HUES6 (cell line): ENCODE measurements at regions not wholly inside any gene's neighbourhood (a gene's known extent, or its start where the extent isn't known, plus 50 kb on each side); places are given as distances from the start of the nearest gene placed in this dataset.
"Not testable (repeated sequence)": the region's sequence is repeated elsewhere in the genome, so short reads cannot be mapped to it uniquely, and the experiment has no call there.

ENCODE experiments used
- H3K27ac ChIP-seq: 2 replicates; pipeline ENCODE4 v1.7.0; 2013; ENCODE audit warnings: low read depth, mild to moderate bottlenecking, low read length, inconsistent platforms
- H3K27me3 ChIP-seq: 2 replicates; pipeline ENCODE4 v1.6.1; 2013; ENCODE audit warnings: low read length; ENCODE audit not compliant: control insufficient read depth, insufficient read depth
- H3K36me3 ChIP-seq: 2 replicates; pipeline ENCODE4 v1.6.1; 2013; ENCODE audit warnings: low read length; ENCODE audit not compliant: control insufficient read depth, insufficient read depth
- H3K4me1 ChIP-seq: 2 replicates; pipeline ENCODE4 v1.6.1; 2013; ENCODE audit warnings: low read length; ENCODE audit not compliant: control insufficient read depth, insufficient read depth
- H3K4me3 ChIP-seq: 2 replicates; pipeline ENCODE4 v1.5.1; 2013; ENCODE audit warnings: low read depth, low read length
- H3K9ac ChIP-seq: one replicate; pipeline ENCODE4 v1.6.1; 2013; ENCODE audit warnings: mild to moderate bottlenecking, low read length
- H3K9me3 ChIP-seq: 2 replicates; pipeline ENCODE4 v1.6.1; 2013; ENCODE audit warnings: low read depth, low read length; ENCODE audit not compliant: control insufficient read depth, insufficient read depth

DNA sequence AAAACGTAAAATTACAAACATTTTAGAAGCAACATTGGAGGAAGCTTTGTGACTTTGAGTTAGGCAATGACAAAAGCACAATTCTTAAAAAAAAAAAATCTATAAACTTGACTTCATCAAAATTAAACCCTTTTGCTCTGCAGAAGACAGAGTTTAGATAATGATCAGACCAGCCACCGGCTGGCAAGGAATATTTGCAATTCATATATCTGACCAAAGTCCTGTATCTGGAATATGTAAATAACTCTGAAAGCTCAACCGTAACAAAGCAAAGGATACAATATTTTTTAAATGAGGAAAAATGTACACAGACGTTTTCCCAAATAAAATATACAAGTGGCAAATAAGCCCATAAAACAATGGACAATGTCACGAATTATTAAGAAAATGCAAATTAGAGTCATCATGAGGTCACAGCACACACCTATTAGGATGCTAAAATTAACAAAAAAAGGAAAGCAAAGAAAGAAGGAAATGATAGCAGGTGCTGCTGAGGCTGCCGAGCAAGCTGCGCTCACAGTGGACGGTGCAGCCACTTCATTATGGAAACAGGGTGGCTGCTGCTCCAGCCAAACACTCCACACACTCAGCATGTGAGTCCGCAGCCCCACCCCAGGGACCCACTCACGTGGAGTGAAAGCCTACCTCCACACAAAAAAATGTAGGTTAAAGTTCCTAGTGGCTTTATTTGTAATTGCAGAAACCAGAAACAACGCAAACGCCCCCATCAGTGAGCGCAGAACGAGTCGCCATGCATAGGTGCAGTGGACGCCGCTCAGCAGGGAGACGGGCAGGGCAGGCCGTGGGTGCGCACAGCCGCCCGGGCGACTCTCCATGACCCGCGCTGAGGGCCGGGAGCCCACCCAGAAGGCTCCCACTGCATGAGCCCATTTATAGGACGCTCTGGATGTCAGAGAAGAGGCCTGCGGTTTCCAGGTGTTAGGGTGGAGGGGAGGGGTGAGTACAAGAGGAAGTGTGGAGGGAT, 375.4 kb downstream of the ADGRD1 start:
- not testable (repeated sequence) for H3K36me3 ChIP-seq, H3K4me3 ChIP-seq, H3K4me1 ChIP-seq, H3K9ac ChIP-seq, H3K27me3 ChIP-seq, H3K27ac ChIP-seq
- H3K9me3 ChIP-seq = peaks cover 14% of the 10 kb centered on the region; the same call in 1 of the 2 replicates

DNA sequence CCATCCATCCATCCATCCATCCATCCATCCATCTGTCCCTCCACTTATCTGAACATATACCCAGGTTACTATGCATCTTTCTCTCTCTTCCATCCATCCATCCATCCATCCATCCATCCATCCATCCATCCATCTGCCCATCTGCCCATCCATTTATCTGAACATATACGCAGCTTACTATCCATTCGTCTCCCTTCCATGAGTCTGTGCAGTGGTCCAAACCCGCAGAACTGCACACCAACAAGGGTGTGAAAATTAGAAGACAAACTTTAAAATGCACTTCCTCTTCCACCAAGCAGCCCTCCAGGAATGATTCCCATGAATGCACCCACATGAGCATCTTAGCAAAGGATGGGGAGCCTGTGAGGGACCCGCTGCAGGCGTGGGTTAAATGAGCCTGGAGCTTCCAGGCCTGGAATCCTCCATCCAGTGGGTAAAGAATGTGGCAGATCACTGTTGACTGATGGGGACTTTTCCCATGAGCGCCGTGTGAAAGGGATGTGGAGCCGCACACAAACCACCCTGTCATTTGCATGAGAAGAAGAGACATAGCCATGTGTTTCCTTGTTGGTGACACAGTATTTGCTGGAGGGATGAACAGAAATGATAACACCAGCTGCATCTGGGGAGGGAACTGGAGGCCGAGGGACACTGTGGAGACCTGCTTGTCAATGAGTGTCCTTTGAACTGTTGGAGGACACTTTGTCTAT, 376.6 kb downstream of the ADGRD1 start:
- Histone ChIP-seq H3K27ac (no peak overlapping the region), H3K9ac (no peak overlapping the region), H3K9me3 (peaks cover 9% of the 10 kb centered on the region; the same call in 1 of the 2 replicates), H3K4me3 (no peak overlapping the region), H3K4me1 (no peaks in the 10 kb centered on the region), H3K27me3 (no peaks in the 10 kb centered on the region), H3K36me3 (no peaks in the 10 kb centered on the region)

DNA sequence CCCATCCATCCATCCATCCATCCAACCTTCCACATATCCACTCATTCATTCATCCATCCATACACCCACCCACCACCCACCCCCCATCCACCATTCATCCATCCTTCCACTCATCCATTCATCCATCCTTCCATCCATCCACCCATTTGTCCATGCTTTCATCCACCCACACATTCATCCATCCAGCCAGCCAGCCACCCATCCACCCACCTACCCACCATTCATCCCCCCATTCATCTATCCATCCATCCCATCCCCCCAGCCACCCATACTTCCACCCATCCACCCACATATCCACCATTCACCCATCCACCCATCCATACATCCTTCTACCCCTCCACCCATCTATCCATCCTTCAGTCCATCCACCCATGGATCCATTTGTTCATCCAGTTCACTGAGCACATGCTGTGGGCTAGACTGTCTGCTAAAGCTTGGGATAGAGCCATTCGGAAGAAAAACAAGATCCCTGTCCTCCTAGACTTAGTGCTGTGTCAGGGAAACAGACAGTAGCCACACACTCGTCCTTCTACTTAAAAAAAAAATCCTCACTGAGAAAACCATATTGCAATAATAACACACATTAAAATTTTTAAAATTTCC, 377.5 kb downstream of the ADGRD1 start:
- Histone ChIP-seq H3K9ac (no peak overlapping the region), H3K4me1 (no peaks in the 10 kb centered on the region), H3K27me3 (no peaks in the 10 kb centered on the region), H3K27ac (no peak overlapping the region), H3K4me3 (no peak overlapping the region), H3K36me3 (no peaks in the 10 kb centered on the region), H3K9me3 (peaks cover 5% of the 10 kb centered on the region; the same call in 1 of the 2 replicates)

DNA sequence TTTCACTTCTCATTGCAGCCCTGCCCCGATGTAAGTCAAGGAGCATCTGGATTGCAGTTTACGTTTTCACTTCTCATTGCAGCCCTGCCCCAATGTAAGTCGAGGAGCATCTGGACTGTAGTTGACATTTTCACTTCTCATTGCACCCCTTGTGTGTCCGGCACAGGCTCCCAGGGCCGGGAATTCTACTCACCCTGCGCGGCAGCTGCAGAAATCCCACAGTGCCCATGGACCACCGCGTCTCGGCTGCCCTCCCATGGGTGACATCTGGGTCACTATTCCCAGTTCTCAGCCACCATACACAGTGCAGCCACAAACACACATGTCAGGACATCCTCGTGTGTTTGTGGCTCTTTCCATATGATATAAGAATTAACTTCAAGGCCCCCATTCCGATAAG, 378.5 kb downstream of the ADGRD1 start:
- Histone ChIP-seq H3K27ac (no peak overlapping the region), H3K9ac (no peak overlapping the region), H3K36me3 (no peaks in the 10 kb centered on the region), H3K4me3 (no peak overlapping the region), H3K9me3 (peaks cover 4% of the 10 kb centered on the region; the same call in 1 of the 2 replicates), H3K27me3 (no peaks in the 10 kb centered on the region), H3K4me1 (no peaks in the 10 kb centered on the region)

DNA sequence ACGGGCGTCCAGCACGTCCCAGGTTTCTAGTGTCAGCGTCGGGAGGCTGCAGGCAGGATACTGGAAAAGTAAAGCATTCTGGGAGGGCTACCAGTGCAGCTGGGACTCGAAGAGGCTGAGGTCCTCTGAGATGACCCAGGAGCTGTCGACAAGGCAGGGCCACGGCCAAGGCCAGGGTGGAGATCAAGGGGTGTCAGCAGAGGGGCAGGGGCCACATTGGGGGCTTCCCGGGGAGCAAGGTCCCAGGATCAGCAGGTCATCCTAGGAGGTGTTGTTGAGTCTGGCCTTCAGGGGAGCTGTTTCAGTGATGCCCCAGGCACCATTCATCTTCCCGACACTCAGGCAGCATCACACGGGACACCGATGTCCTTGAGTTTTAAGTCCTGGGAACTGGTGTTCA, 377.8 kb upstream of the SFSWAP start:
- Histone ChIP-seq H3K36me3 (no peaks in the 10 kb centered on the region), H3K4me3 (no peak overlapping the region), H3K9me3 (peaks cover 6% of the 10 kb centered on the region; the same call in 1 of the 2 replicates), H3K27me3 (no peaks in the 10 kb centered on the region), H3K9ac (no peak overlapping the region), H3K4me1 (no peaks in the 10 kb centered on the region), H3K27ac (no peak overlapping the region)

DNA sequence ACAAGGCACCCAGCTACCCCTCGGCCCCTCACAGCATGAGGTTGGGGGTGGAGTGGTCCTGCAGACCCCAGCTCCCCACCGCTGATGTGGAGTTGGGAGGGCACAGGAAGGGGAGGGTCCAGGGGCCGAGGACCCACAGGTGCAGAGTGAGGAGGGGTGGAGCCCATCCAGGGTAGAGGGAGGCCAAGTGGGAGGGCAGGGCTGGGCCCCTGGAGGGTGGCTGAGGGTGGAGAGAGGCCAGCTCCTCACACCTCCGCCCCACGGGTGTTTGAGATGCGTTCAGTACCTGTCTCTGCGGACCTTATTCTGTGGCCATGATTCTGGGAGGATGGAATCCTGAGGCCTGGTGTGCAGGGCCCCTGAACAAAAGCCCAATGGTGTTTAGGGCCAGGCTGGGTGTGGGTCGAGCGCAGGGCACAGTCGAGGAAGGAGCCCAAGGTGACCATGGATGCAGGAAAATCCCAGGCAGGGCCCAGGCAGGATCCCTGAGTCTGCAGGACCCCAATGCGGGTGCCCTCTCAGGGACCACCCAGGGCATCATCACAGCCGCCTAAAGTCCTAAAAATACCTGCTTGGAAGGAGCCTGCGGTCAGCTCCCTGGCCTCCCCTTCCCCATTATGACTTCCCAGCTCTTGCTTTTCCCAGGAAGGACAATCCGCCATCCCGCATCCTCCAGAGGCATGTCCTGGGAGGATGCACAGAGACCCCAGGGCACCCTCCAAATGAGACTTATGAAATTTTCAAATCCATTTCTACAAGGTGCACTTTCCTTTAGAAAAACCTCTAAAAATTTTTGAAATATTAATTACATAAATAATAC, 377.1 kb upstream of the SFSWAP start:
- Histone ChIP-seq H3K9ac (no peak overlapping the region), H3K27ac (no peak overlapping the region), H3K36me3 (no peaks in the 10 kb centered on the region), H3K9me3 (peaks cover 6% of the 10 kb centered on the region; the same call in 1 of the 2 replicates), H3K4me3 (no peak overlapping the region), H3K27me3 (no peaks in the 10 kb centered on the region), H3K4me1 (no peaks in the 10 kb centered on the region)

DNA sequence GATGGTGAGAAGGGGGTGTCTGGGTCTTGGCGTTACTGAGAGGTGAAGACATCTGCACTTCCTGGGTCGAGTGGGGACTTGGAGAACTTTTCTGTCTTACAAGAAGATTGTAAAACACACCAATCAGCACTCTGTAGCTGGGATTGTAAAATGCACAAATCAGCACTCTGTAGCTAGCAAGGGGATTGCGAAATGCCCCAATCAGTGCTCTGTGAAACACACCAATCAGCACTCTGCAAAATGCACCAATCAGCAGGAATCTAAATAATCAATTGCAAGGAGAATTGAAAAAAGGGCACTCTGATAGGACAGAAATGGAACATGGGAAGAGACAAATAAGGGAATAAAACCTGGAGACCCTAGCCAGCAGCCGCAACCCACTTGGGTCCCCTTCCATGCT, 376.1 kb upstream of the SFSWAP start:
- Histone ChIP-seq H3K9me3 (peaks cover 6% of the 10 kb centered on the region; the same call in 1 of the 2 replicates), H3K36me3 (no peaks in the 10 kb centered on the region), H3K4me3 (no peak overlapping the region), H3K4me1 (no peaks in the 10 kb centered on the region), H3K27me3 (no peaks in the 10 kb centered on the region), H3K9ac (no peak overlapping the region), H3K27ac (no peak overlapping the region)

DNA sequence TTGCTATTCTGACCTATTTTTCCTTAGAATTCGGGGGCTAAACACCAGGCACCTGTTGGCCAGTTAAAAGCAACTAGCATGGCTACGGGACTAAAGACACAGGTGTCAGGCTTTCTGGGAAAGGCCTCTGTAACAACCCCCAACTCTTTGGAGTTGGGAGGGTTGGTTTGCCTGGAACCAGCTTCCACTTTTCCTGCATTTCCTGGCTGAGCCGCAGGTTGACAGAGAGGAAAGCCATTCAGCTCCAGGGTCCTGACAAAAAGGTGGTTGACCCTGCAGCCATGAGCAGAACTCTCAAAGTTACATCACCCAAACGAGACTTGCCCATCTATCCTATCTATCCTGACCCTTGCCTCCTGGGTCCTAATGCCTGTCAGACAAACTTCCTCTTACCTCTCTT, 375.4 kb upstream of the SFSWAP start:
- no peak overlapping the region for H3K4me3 ChIP-seq
- no peaks in the 10 kb centered on the region for H3K4me1 ChIP-seq
- H3K9me3 ChIP-seq = peaks cover 6% of the 10 kb centered on the region; the same call in 1 of the 2 replicates
- no peak overlapping the region for H3K27ac ChIP-seq
- no peaks in the 10 kb centered on the region for H3K27me3 ChIP-seq
- no peak overlapping the region for H3K9ac ChIP-seq
- no peaks in the 10 kb centered on the region for H3K36me3 ChIP-seq

DNA sequence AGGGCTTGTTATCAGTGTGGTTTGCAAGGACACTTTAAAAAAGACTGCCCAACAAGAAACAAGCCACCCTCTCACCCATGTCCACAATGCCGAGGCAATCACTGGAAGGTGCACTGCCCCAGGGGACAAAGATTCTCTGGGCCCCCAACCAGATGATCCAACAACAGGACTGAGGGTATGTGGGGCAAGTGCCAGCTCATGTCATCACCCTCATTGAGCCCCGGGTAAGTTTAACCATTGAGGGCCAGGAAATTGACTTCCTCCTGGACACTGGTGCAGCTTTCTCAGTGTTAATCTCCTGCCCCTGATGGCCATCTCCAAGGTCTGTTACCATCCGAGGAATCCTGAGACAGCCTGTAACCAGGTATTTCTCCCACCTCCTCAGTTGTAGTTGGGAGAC, 373.0 kb upstream of the SFSWAP start:
- H3K36me3 ChIP-seq, H3K27me3 ChIP-seq, H3K9ac ChIP-seq, H3K9me3 ChIP-seq, H3K4me1 ChIP-seq, H3K27ac ChIP-seq, H3K4me3 ChIP-seq: not testable (repeated sequence)

DNA sequence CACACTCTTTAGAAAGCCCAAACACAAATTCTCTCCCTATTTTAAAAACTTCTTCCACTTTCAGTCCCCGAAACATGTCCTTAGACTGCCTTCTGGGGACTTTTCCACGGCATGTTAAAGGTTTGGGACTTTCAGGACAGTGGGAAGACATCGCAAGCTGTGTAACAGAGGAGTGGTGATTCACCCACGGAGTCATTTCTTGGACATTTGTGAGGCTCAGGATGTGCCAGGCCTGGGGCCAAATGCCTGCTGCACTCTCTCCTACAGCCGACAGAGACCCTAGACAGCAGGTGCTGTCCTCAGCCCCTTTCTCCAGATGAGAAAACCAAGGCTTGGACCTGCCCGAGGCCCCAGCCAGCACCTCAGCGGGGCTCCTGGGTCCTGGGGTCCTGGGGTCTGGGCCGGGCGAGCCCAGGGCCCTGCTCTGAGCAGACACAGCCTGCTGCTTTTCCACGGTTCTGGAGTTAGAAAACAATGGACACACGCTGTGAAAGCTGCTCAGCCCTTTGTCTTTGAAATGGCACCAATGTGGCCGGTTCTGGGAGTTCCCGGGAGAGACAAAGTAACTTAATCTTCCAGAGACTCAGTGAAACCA, 370.2 kb upstream of the SFSWAP start:
- no peak overlapping the region for H3K4me3 ChIP-seq
- no peaks in the 10 kb centered on the region for H3K27me3 ChIP-seq
- no peaks in the 10 kb centered on the region for H3K36me3 ChIP-seq
- no peaks in the 10 kb centered on the region for H3K4me1 ChIP-seq
- no peak overlapping the region for H3K27ac ChIP-seq
- H3K9ac ChIP-seq = no peak overlapping the region
- H3K9me3 ChIP-seq = 0 out of 2 replicates have a peak, but pooled peaks cover 6% of the 10 kb centered on the region
